Keratinocyte (primary cell): ENCODE measurements at regions not wholly inside any gene's neighbourhood (a gene's known extent, or its start where the extent isn't known, plus 50 kb on each side); places are given as distances from the start of the nearest gene placed in this dataset.

Experiments
- EZH2 ChIP-seq: IDR thresholded peaks from one replicate; pipeline ENCODE4 v1.6.1; 2012; ENCODE audit warnings: inconsistent platforms, mild to moderate bottlenecking, low read length, moderate library complexity
- TF ChIP-seq, protein P1 (sequence below), 3 experiments: IDR thresholded peaks in 1 of 3; conservative IDR thresholded peaks in 1 of 3; optimal IDR thresholded peaks in 1 of 3; 2 replicates in 2 of 3; 3 replicates in 1 of 3; pipeline versions ENCODE3 to v1.5.1; 2011; ENCODE audit warnings: low read length in 3 of 3, mild to moderate bottlenecking in 3 of 3, moderate library complexity in 2 of 3, control low read depth in 1 of 3, inconsistent platforms in 1 of 3; ENCODE audit not compliant: insufficient read depth in 2 of 3; ENCODE audit errors: extremely low read depth in 1 of 3

DNA sequence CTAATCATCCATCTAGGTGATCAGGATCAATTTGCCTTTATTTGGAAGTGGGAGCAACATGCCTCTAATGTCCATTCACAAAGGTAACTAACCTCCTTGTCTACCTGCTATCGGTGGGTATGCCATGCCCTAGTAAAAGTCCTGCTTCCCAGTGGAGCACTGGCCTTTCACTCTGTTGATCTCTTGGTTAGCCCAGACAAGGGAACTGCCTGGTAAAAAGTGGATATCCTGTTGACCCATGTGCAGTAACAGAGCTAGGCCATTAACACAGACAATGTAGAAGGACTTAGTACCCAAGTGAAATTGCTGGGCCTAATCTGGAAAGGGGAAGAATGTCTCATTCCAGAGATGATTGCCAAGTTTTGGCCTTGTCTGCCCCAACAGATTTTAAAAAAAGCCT is 171.5 kb upstream of the CSNK1A1L start:
- TF ChIP-seq, protein P1, sequence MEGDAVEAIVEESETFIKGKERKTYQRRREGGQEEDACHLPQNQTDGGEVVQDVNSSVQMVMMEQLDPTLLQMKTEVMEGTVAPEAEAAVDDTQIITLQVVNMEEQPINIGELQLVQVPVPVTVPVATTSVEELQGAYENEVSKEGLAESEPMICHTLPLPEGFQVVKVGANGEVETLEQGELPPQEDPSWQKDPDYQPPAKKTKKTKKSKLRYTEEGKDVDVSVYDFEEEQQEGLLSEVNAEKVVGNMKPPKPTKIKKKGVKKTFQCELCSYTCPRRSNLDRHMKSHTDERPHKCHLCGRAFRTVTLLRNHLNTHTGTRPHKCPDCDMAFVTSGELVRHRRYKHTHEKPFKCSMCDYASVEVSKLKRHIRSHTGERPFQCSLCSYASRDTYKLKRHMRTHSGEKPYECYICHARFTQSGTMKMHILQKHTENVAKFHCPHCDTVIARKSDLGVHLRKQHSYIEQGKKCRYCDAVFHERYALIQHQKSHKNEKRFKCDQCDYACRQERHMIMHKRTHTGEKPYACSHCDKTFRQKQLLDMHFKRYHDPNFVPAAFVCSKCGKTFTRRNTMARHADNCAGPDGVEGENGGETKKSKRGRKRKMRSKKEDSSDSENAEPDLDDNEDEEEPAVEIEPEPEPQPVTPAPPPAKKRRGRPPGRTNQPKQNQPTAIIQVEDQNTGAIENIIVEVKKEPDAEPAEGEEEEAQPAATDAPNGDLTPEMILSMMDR (optimal IDR thresholded peaks at IDR 0.05 in 1 of 3, IDR thresholded peaks at IDR 0.05 in 1 of 3, conservative IDR thresholded peaks at IDR 0.05 in 1 of 3; ENCODE audit: extremely low read depth in 1 of 3, insufficient read depth in 2 of 3, low read length in 3 of 3) = no peak
- no peak for TF ChIP-seq EZH2
